Adipose tissue (tissue), 3 donors: ENCODE measurements at regions not wholly inside any gene's neighbourhood (a gene's known extent, or its start where the extent isn't known, plus 50 kb on each side); places are given as distances from the start of the nearest gene placed in this dataset.

Experiments
- H3K27ac ChIP-seq: one replicate; pipeline ENCODE4 v1.5.1; 2013; ENCODE audit warnings: low read depth, low read length
- WGBS, 3 donors: extraction: QIAGEN DNeasy Blood & Tissue Kit; methylation state at CpG; one replicate each; pipeline ENCODE4 v1.1.7; 2013; 5-methylcytosine and 5-hydroxymethylcytosine counted together
- donor health status: healthy with polysubstance abuse.
- donor health status: Bipolar disorder and iron deficiency.
- donor health status: healthy.

DNA sequence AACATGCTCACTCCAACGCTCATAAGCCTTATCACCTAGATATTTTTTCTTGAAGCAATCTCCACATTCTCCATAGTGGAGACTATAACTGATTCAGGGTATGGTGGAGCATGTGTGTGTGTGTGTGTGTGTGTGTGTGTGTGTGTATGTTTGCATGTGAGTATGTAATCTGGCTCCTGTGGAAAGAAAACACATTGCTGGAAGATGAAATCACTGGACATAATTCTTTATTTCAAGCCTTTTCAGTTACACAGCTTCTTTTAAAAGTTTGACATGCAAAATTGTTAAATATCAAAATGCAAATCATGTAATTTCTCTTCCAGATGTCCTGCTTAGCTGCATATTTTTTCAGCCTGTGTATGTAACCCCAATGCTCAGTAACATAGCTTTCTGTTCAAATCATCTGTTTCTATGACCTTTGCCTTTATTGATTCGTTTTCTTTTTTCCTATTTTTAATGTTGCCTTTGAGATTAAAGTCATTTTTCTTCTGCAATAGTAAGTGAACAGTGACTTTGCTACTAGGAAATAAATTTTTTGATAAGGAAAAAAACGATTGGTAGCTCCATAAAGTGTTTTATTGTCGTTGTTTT, 80.5 kb upstream of the BTG1 start:
- WGBS, 3 donors: 27 to 63% (median 50%) methylated on average over 4 of the region's 4 CpGs
- no peak overlapping the region for H3K27ac ChIP-seq

DNA sequence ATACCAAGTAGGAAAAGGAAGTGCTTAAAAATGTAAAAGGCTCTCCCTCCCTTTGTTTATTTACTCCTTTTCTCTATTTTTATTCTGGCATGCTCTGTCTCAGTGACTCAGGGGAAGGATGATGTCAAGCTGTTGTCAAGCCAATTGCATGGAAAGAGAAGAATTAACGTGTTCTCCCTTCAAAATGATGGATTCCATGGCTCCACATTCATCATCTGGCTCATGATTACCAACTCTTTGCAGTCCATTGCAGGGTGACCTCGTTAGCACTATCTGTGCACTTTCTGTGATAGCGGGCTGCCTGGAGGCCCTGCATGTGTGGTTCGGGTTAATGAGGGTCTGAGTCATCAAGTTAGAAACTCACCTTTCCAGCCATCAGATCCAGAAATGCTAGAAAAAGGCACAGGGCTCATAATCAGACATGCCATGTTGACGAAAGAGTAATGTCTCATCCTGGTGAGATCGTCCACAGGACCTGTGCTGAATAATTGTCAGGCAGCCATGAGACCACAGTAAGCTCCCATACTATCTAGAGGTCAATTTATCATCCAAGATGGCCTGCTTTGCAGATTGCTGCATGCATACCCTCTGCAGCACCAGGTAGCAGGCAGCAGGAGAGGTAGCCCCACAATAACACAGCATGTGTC, 79.2 kb upstream of the BTG1 start:
- H3K27ac ChIP-seq: no peak overlapping the region
- whole genome bisulfite sequencing, 3 donors: 60 to 69% (median 61%) methylated on average over 6 of the region's 6 CpGs

DNA sequence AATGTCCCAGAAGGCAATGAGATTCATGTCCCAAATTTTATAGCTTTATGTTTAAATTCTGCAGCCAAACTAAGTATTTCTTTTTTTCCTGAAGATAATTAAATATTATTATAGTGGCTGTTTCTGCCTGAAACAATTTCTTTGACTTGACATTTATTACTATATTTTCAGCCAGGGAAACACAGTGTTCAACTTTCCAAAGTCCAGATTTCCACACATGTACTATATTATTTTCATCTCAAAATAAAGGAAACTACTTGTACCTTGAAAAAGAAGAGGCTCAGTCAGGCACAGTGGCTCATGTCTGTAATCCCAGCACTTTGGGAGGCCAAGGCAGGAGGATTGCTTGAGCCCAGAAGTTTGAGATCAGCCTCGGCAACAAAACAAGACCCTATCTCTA, 77.8 kb upstream of the BTG1 start:
- H3K27ac ChIP-seq: no peak overlapping the region
- WGBS, 3 donors: 89 to 100% (median 92%) methylated on average over 1 of the region's 1 CpG

DNA sequence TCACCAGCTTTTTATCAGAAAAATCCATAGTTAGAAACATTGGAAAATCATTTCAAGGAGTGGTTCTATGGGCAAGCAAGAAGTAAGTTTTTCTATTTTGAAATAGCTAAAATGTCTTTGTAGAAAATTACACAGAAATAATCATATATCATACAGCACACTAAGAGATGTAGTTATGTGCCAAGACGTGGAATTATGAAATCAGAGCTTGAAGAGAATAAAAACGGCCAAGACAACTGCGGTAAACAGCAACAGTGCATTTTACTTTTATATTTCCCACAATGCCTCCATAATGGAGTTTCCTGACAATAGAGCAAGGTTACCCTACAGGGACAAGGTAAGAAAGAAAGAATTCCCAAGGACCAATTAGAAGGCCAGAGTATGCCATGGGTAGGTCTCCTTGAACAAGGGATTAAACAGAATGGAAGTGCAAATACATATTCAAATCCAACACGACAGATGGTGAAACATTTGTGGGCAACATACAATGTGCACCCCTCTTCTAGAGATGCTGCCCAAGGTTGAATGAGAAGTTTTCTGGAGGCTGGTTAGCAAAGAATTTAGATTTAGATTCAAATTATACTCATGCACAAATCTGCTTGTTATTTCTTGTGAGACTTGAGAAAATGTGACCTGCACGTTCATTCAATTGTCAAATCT, 76.1 kb upstream of the BTG1 start:
- 74 to 81% (median 79%) methylated on average over 5 of the region's 5 CpGs for WGBS, 3 donors
- H3K27ac ChIP-seq: no peak overlapping the region

DNA sequence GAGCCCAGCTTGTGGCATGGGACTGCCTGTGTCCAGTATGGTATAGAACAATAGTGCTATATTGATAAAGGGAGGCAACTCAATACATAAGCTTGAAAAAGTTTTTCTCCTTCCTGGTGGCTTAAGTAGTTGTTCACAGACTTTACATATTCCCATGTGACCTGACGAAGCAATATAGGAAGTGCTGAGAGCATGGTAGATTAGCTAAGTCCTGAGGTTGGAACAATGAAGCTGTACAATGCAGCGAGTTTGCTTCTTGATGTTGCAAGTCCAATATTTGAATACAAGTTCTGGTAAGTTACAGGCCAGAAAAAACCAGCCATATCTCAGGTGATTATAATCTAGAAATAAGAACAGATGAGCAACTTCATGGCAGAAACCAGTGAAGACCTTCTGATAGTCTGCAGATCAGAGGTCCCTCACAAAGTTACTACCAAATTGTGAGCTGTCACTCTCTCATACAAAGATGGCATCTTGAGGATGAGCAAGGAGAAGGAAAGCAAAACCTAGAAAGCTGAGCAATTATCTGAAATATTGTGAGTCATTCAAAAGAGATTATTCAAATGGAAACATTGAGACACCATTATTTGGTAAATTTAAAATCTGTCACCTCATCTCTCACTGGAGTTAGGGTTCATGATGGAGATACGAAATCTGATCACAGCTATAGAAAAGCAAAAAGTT, 72.9 kb upstream of the BTG1 start:
- WGBS, 3 donors: 75 to 89% (median 81%) methylated on average over 3 of the region's 3 CpGs
- no peak overlapping the region for H3K27ac ChIP-seq

DNA sequence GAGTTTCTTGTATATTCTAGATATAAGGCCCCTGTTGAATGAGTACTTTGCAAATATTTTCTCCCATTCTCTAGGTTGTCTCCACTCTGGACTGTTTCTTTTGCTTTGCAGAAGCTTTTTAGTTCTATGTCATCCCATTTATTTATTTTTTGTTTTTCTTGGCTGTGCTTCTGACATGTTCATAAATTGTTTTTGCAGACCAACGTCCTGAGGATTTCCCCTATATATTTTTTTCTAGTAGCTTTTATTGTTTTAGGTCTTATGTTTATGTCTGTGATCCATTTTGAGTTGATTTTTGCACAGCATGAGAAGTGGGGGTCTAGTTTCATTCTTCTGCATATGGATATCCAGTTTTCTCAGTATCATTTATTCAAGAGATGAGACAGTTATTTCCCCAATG, 70.4 kb upstream of the BTG1 start:
- no peak overlapping the region for H3K27ac ChIP-seq
- WGBS, 3 donors: 14 to 29% (median 21%) methylated on average over 1 of the region's 1 CpG

DNA sequence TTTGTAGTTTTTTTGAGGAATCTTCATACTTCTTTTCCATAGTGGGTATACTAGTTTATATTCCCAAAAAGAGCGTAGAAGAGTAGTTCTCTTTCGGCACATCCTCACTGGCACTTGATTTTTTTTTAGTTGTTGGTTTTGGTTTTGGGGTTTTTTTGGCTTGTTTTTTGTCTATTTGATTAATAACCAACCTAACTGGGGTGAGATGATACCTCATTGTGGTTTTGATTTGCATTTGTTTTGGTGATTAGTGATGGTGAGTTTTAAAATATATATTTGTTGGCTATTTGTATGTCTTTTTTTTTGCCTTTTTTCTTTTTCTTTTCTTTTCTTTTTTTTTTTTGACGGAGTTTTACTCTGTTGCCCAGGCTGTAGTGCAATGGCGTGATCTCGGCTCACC, 69.7 kb upstream of the BTG1 start:
- H3K27ac ChIP-seq: no peak overlapping the region
- 97 to 98% (median 98%) methylated on average over 5 of the region's 5 CpGs for WGBS, 3 donors

DNA sequence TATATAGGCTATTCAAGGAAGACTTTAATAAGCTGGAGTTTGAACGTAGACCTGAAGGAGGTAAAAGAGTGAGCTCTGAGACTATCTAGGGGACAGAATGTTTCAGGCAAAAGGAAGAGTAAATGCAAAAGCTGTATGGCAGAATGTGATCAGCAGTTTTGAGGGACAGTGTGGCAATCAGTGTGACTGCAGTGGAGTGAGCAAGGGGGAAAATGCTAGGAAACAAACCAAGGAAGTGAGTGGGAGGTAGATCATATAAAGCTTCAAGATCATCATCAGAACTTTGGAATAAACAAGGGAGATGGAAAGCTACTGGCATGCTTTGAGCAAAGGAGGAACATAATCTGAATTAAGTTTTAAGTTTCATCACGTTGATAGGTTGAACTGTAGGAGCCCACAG, 67.5 kb upstream of the BTG1 start:
- WGBS, 3 donors: 82 to 89% (median 88%) methylated on average over 2 of the region's 2 CpGs

DNA sequence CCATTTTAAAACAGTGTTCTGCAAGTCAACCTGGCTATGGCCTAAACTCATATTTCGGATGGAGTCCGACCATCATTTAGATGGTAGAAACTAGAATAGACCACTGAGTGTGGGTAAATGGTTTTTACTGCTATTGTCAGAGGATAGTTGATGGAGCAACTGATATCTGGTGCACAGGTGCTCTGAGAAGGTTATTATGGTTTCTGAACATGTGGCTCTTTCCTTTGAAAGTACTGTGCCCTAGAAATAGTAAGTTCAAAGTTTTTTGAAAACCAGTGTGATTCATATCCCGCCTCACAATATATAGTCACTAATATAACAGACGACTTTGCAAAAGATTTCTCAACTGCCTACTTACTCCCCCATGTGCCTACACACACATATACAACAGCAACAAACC, 64.4 kb upstream of the BTG1 start:
- no peak overlapping the region for H3K27ac ChIP-seq
- WGBS, 3 donors: 88 to 92% (median 92%) methylated on average over 4 of the region's 4 CpGs

More for the DNA sequence above, 67.5 kb upstream of the BTG1 start:
- no peak overlapping the region for H3K27ac ChIP-seq

DNA sequence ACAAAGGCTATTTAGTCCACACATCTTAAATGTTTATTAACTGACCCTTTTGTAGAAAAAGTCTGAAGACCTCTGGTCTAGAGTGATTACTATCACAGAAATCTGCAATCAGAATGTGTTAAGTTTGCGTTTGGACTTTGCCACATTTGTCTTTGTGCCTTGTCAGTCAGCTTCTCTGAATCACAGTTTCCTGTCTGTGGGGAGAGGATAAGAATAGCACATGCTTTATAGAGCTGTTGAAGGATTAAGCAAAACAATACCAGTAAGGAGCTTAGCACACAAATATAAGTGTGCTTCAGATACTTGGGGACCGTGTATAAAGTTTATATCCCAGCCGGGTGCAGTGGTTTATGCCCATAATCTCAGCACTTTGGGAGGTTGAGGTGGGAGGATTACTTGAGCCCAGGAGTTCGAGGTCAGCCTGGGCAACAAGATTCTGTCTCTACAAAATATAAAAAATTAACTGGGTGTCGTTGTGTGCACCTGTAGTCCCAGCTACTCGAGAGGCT, 63.0 kb upstream of the BTG1 start:
- 43 to 72% (median 47%) methylated on average over 6 of the region's 6 CpGs for WGBS, 3 donors
- H3K27ac ChIP-seq: no peak overlapping the region

DNA sequence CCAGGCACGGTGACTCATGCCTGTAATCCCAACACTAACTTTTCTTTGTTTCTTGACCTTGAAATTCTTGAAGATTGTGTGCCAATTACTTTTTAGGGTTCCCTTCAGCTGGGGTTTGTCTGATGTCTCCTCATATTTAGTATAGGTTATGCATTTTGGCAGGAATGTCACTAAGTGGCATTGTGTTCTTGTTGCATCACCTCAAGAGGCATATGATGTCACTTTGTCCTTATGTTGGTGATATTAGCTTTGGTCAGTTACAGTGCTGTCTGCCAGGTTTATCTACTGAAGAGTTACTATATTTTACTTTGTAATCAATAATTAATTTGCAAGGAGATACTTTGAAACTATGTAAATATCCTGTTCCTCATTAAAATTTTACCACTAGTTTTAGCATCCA, 61.0 kb upstream of the BTG1 start:
- WGBS, 3 donors: 90 to 97% (median 96%) methylated on average over 1 of the region's 1 CpG
- H3K27ac ChIP-seq: no peak overlapping the region

DNA sequence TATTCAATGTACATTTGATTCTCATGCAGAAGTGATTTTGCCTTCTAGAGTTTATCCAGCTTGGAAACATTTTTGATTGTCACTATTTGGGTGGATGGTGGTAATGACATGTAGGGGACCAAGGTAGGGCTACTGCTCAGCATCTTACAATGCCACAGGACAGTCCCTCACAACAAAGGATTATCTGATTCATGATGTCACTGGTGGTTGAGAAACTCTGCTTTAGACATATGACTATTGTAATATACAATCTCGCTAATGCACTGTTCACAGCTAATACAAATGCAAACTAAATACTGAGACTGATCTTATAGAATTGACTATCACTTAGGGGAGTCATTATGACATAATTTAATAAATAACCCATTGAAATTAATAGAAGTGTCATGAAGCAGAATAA, 60.4 kb upstream of the BTG1 start:
- 95 to 100% (median 96%) methylated on average over 1 of the region's 1 CpG for WGBS, 3 donors
- H3K27ac ChIP-seq: no peak overlapping the region

DNA sequence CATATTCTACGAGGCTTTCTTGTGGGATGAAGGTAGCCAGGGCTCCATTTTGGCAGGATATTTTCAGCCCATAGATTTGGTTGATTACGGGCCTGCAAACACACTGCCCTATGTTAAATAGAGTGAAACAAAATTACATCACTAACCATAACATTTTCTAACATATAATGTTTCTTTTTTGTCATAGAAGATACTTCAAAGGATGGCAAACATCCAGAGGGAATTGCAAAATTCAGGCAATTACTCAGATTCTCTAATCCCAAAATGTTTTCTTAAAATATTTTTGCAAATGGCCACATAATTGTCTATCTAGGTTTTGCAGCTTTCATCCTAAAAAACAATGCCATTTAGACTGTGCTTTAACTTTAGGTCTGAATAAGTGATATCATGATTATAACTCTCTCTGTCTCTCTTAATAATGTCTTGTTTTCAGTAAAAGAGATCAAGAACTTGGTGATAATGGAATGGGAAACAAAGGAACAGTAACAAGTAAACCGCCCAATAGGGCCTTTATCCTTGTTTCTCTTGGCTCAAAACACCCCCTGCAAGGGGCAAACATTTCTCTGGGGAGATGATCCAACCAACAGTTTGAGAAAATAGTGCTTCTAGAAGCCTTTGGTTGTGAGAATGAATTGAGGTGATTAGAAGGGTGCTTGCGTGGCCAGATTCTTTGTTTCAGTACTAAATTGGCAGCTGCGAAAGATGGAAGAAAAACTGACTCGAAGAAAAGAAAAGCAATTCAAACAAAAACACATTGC, 54.4 kb upstream of the BTG1 start:
- WGBS, 3 donors: 87 to 94% (median 92%) methylated on average over 6 of the region's 6 CpGs
- H3K27ac ChIP-seq: no peak overlapping the region

DNA sequence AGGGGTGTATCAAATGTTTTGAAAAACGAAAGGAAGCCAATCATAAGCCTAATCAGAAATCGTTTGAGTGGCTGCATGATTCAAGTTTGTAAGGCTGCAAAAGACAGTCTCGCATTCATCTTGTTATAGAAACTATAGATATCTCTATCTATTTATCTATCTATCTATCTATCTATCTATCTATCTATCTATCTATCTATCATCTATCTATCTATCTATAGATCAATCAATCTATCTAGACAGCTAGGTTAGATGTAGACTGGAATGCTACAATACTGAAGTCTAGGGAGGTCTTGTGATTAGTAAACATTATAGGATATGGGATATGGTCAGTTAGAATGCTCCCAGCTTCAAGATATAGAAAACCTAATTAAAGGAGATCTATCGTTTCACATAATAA, 52.2 kb upstream of the BTG1 start:
- 89 to 96% (median 91%) methylated on average over 4 of the region's 4 CpGs for WGBS, 3 donors
- no peak overlapping the region for H3K27ac ChIP-seq

DNA sequence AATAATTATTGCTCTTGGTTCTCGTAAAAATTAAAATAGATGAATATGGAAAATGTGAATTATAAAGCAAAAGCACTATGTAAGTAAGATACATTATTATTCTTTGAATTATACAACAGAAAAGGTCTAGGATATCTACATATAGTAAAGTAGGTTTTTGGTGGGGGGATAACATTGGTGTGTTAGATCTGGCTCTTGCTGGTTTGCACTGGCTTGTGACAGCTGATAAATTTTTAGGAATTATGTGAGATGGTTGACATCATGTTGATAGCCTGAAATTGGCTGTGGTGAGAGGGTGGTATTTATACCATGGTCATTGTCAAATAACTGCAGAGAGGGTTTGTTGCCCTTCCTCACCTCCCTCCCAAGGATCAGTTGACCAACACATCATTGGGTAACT, 50.7 kb upstream of the BTG1 start:
- WGBS, 3 donors: 96 to 100% (median 98%) methylated on average over 1 of the region's 1 CpG
- no peak overlapping the region for H3K27ac ChIP-seq
